GM10248 (cell line): ENCODE measurements at regions not wholly inside any gene's neighbourhood (a gene's known extent, or its start where the extent isn't known, plus 50 kb on each side); places are given as distances from the start of the nearest gene placed in this dataset.

ENCODE experiments used
- CTCF ChIA-PET: fragments of 300-600 bp; sonication (Branson Sonifier 250); formaldehyde crosslinking; extraction: SDS; loops from one replicate; lab custom pipeline; 2021; ENCODE audit warnings: antibody characterized with exemption; lab: Yijun Ruan, JAX
- POLR2A ChIA-PET: fragments of 350-650 bp; sonication (Branson Sonifier 250); formaldehyde crosslinking; extraction: SDS; loops from one replicate; lab custom pipeline; 2020; ENCODE audit warnings: antibody characterized with exemption; lab: Yijun Ruan, JAX
- DNase-seq: peaks from one replicate; pipeline ENCODE4 v3.0.0; 2012; ENCODE audit errors: extremely low spot score
- CTCF ChIP-seq: IDR thresholded peaks from 2 replicates; pipeline ENCODE4 v1.5.1; 2012; ENCODE audit warnings: mild to moderate bottlenecking, low read depth; ENCODE audit errors: extremely low read depth, missing control alignments, control extremely low read depth

GRCh38 chr13:74048756-74049155 lies 85.4 kb downstream of the KLF12 start:
- DNase-seq: no peak
- CTCF ChIA-PET: interaction anchor here (1.2 to 1.4 kb wide), 2 partner anchors 19 to 50 kb away, joined by 3 read pairs; no protein-coding TSS in a partner anchor
- POLR2A ChIA-PET: no interaction called here
- no peak for TF ChIP-seq CTCF

- DNase-seq: no peak
- ChIA-PET POLR2A (no interaction called here), CTCF (interaction anchor here (1.2 to 1.4 kb wide), 3 partner anchors 12 to 50 kb away, joined by 3 read pairs; no protein-coding TSS in a partner anchor)
- no peak for TF ChIP-seq CTCF
Observed at GRCh38 chr13:74047931-74048600, 86.1 kb downstream of the KLF12 start.

- TF ChIP-seq CTCF: no peak
- no peak for DNase-seq
- POLR2A ChIA-PET: no interaction called here
- CTCF ChIA-PET: no interaction called here
Observed at GRCh38 chr13:74046431-74046830, 87.8 kb downstream of the KLF12 start.

- CTCF ChIA-PET: interaction anchor here (1.0 kb wide), 1 partner anchor 10 kb away, joined by 3 read pairs; no protein-coding TSS in a partner anchor
- POLR2A ChIA-PET: no interaction called here
- no peak for DNase-seq
- TF ChIP-seq CTCF: no peak
Observed at GRCh38 chr13:74045583-74045982, 88.6 kb downstream of the KLF12 start.

GRCh38 chr13:74043237-74043636 lies 91.0 kb downstream of the KLF12 start:
- no peak for DNase-seq
- TF ChIP-seq CTCF: no peak
- ChIA-PET POLR2A (no interaction called here), CTCF (interaction anchor here (1.3 kb wide), 1 partner anchor 9 kb away, joined by 3 read pairs; no protein-coding TSS in a partner anchor)

GRCh38 chr13:74040200-74040599 lies 94.0 kb downstream of the KLF12 start:
- peak; percentile 39 for TF ChIP-seq CTCF
- CTCF ChIA-PET: interaction anchor here (0.5 to 2.0 kb wide), 8 partner anchors 9 to 228 kb away, joined by 3 to 7 read pairs (median 4); no protein-coding TSS in a partner anchor
- peak; percentile 44 for DNase-seq
- POLR2A ChIA-PET: no interaction called here
